ENCODE measurements at regions not wholly inside any gene's neighbourhood (a gene's known extent, or its start where the extent isn't known, plus 50 kb on each side); places are given as distances from the start of the nearest gene placed in this dataset.

GRCh38 chr10:42954766-42955492, 121.9 kb upstream of the RET start:
- no peaks in the 10 kb centered on the region for H3K9me3 ChIP-seq
- TF ChIP-seq POLR2A (IDR thresholded peaks at IDR 0.05) (no peak), CTCF (IDR thresholded peaks at IDR 0.05) (no peak)
- H3K36me3 ChIP-seq = no peaks in the 10 kb centered on the region
- H3K4me1 ChIP-seq = peaks cover 8 to 18% (median 10%) of the 10 kb centered on the region in 3 donors
- H3K27ac ChIP-seq = no peak overlapping the region
- no peak for DNase-seq
- 48% methylated on average over 2 of the region's 4 CpGs; no CpG with 5 or more reads in 1 of the 2 donors for WGBS, 2 donors
- H3K4me3 ChIP-seq = no peak overlapping the region
- H3K27me3 ChIP-seq = peaks cover 0 to 18% (median 0%) of the 10 kb centered on the region in 4 donors
- intact Hi-C loops (cut with DNase I) = no loop called here

- Histone ChIP-seq H3K9me3 (no peaks in the 10 kb centered on the region), H3K4me1 (peaks cover 8 to 24% (median 10%) of the 10 kb centered on the region in 3 donors), H3K4me3 (no peak overlapping the region), H3K27ac (no peak overlapping the region), H3K27me3 (peaks cover 0 to 16% (median 0%) of the 10 kb centered on the region in 4 donors), H3K36me3 (no peaks in the 10 kb centered on the region)
- TF ChIP-seq CTCF (IDR thresholded peaks at IDR 0.05) = no peak
- TF ChIP-seq POLR2A (IDR thresholded peaks at IDR 0.05) = no peak
- 80 to 85% methylated on average over 2 of the region's 3 CpGs for WGBS, 2 donors
- DNase-seq = no peak
- intact Hi-C loops (cut with DNase I) = no loop called here
Measured at GRCh38 chr10:42955493-42955889, 121.4 kb upstream of the RET start.

- TF ChIP-seq CTCF (IDR thresholded peaks at IDR 0.05) = no peak
- no peak for TF ChIP-seq POLR2A (IDR thresholded peaks at IDR 0.05)
- H3K27me3 ChIP-seq = peaks cover 0 to 10% (median 0%) of the 10 kb centered on the region in 4 donors
- H3K36me3 ChIP-seq = no peaks in the 10 kb centered on the region
- WGBS, 2 donors = 68 to 70% methylated on average over 3 of the region's 3 CpGs
- H3K27ac ChIP-seq = no peak overlapping the region
- no peak overlapping the region for H3K4me3 ChIP-seq
- peaks cover 8 to 28% (median 10%) of the 10 kb centered on the region in 3 donors for H3K4me1 ChIP-seq
- H3K9me3 ChIP-seq = no peaks in the 10 kb centered on the region
- intact Hi-C loops (cut with DNase I) = no loop called here
- DNase-seq = no peak
Measured at GRCh38 chr10:42956045-42956444, 120.8 kb upstream of the RET start.

GRCh38 chr10:42958142-42958868, 118.6 kb upstream of the RET start:
- no peak for TF ChIP-seq POLR2A (IDR thresholded peaks at IDR 0.05)
- no peak for TF ChIP-seq CTCF (IDR thresholded peaks at IDR 0.05)
- H3K9me3 ChIP-seq = no peaks in the 10 kb centered on the region
- H3K36me3 ChIP-seq = no peaks in the 10 kb centered on the region
- H3K4me3 ChIP-seq = no peak overlapping the region
- intact Hi-C loops (cut with DNase I) = no loop called here
- no peaks in the 10 kb centered on the region for H3K27me3 ChIP-seq
- WGBS, 2 donors = 100% methylated on average over 1 of the region's 2 CpGs; no CpG with 5 or more reads in 1 of the 2 donors
- H3K27ac ChIP-seq = no peak overlapping the region
- H3K4me1 ChIP-seq = peaks cover 0 to 26% (median 7%) of the 10 kb centered on the region in 3 donors
- no peak for DNase-seq

- whole genome bisulfite sequencing, 2 donors = 61 to 86% methylated on average over 2 to 3 of the region's 3 CpGs
- no peak for DNase-seq
- intact Hi-C loops (cut with DNase I) = no loop called here
- H3K27ac ChIP-seq = no peak overlapping the region
- no peak overlapping the region for H3K4me3 ChIP-seq
- no peaks in the 10 kb centered on the region for H3K36me3 ChIP-seq
- peaks cover 0 to 26% (median 7%) of the 10 kb centered on the region in 3 donors for H3K4me1 ChIP-seq
- H3K9me3 ChIP-seq = no peaks in the 10 kb centered on the region
- TF ChIP-seq POLR2A (IDR thresholded peaks at IDR 0.05) (no peak), CTCF (IDR thresholded peaks at IDR 0.05) (no peak)
- no peaks in the 10 kb centered on the region for H3K27me3 ChIP-seq
Measured at GRCh38 chr10:42959833-42960232, 117.0 kb upstream of the RET start.
